ENCODE measurements at regions not wholly inside any gene's neighbourhood (a gene's known extent, or its start where the extent isn't known, plus 50 kb on each side); places are given as distances from the start of the nearest gene placed in this dataset.
"Not testable (repeated sequence)": the region's sequence is repeated elsewhere in the genome, so short reads cannot be mapped to it uniquely, and the experiment has no call there.

DNA sequence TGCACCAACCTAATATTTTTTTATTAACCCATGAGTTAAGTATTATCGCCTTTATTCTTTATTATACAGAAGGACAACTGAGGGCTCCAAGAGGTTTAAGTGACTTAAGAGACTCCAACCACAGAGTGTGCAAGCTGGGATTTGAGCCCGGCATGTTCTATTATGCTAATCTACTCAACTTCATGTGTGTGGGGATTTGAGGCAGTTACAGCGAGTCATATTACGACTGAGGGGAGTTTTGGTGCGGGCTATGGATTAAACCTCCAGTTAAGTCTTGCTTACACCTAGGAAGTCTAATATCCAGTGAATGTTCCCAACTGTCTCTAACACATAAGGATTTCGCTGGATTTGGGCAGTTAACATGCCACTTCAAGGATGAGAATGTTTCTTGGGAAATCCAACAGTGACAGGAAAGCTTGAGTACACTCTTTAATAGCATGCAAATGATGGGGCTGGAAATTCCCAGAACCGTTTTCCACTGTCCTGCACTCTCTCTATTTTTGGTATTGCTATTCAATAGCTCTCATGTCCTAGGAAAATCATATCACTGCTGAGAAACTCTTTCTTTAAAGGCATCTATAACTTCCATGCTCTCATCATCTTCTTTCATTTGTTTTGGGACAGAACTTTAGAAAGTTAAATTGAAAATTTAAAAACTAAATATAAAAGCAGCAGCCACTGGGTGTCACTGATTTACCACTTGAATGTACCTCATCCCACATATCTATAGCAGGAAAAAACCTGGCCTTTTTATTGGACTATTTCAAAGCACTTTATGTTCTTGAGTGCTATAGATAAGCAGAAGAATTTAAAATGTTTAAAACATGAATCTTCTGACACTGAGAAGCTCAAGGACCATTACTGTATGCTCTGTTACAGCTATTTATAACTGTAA, 165.1 kb upstream of the TTC29 start:
- Histone ChIP-seq H3K79me2 (ENCODE audit: low read length) (no peaks in the 10 kb centered on the region), H3K4me2 (ENCODE audit: low read length) (peak overlapping the region; percentile 58), H4K20me1 (ENCODE audit: insufficient read depth, low read length) (no peaks in the 10 kb centered on the region), H3K9ac (ENCODE audit: low read length) (no peak overlapping the region; the same call in 1 of the 2 replicates), H3K4me3 (ENCODE audit: low read length) (peak overlapping the region; percentile 35), H3K27ac (ENCODE audit: low read length) (no peak overlapping the region), H3K4me1 (ENCODE audit: low read length) (peaks cover 12% of the 10 kb centered on the region), H2AFZ (ENCODE audit: low read depth, low read length) (peak overlapping the region; percentile 40), H3K9me3 (ENCODE audit: insufficient read depth, low read length) (no peaks in the 10 kb centered on the region), H3K27me3 (ENCODE audit: low read depth, low read length) (no peaks in the 10 kb centered on the region), H3K36me3 (replicated peaks; ENCODE audit: low read depth, low read length) (no peaks in the 10 kb centered on the region)
- TF ChIP-seq, protein P1, sequence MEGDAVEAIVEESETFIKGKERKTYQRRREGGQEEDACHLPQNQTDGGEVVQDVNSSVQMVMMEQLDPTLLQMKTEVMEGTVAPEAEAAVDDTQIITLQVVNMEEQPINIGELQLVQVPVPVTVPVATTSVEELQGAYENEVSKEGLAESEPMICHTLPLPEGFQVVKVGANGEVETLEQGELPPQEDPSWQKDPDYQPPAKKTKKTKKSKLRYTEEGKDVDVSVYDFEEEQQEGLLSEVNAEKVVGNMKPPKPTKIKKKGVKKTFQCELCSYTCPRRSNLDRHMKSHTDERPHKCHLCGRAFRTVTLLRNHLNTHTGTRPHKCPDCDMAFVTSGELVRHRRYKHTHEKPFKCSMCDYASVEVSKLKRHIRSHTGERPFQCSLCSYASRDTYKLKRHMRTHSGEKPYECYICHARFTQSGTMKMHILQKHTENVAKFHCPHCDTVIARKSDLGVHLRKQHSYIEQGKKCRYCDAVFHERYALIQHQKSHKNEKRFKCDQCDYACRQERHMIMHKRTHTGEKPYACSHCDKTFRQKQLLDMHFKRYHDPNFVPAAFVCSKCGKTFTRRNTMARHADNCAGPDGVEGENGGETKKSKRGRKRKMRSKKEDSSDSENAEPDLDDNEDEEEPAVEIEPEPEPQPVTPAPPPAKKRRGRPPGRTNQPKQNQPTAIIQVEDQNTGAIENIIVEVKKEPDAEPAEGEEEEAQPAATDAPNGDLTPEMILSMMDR (IDR thresholded peaks at IDR 0.05; ENCODE audit: low read depth, low read length): peak; percentile 70
- TF ChIP-seq EZH2phosphoT487 (IDR thresholded peaks at IDR 0.05; ENCODE audit: low read depth): no peak

GRCh38 chr4:147112196-147112595, 166.5 kb upstream of the TTC29 start:
- H2AFZ ChIP-seq (ENCODE audit: low read depth, low read length); H3K4me3 ChIP-seq (ENCODE audit: low read length); H3K27me3 ChIP-seq (ENCODE audit: low read depth, low read length); H3K9me3 ChIP-seq (ENCODE audit: insufficient read depth, low read length); H3K36me3 ChIP-seq (replicated peaks; ENCODE audit: low read depth, low read length); H3K27ac ChIP-seq (ENCODE audit: low read length); H3K9ac ChIP-seq (ENCODE audit: low read length); H3K4me2 ChIP-seq (ENCODE audit: low read length); H3K79me2 ChIP-seq (ENCODE audit: low read length); H4K20me1 ChIP-seq (ENCODE audit: insufficient read depth, low read length): not testable (repeated sequence)
- H3K4me1 ChIP-seq (ENCODE audit: low read length): peaks cover 12% of the 10 kb centered on the region

DNA sequence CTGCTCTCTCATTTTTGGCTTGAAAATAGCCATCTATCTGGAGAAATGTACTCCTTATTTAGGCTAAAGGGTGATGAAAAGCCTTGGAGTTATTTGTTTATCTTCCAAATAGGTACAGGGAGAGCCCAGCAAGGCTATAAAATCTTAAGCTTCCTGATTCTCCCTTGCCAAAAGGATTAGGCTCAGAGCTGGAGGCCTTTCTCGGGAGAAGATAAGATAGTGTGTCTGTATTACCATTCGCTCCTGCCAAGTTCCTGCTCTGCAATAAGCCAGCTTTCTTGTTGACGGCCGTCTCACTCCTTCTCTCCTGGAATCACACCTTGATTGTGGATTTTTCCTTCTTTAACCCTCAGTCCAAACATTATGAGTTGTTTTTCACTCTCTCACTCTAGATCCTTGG, 171.8 kb upstream of the TTC29 start:
- TF ChIP-seq, protein P1 (IDR thresholded peaks at IDR 0.05; ENCODE audit: low read depth, low read length): no peak
- TF ChIP-seq EZH2phosphoT487 (IDR thresholded peaks at IDR 0.05; ENCODE audit: low read depth): no peak
- Histone ChIP-seq H4K20me1 (ENCODE audit: insufficient read depth, low read length) (no peaks in the 10 kb centered on the region), H3K9me3 (ENCODE audit: insufficient read depth, low read length) (no peaks in the 10 kb centered on the region), H3K36me3 (replicated peaks; ENCODE audit: low read depth, low read length) (no peaks in the 10 kb centered on the region), H3K27me3 (ENCODE audit: low read depth, low read length) (no peaks in the 10 kb centered on the region), H3K79me2 (ENCODE audit: low read length) (no peaks in the 10 kb centered on the region), H2AFZ (ENCODE audit: low read depth, low read length) (no peak overlapping the region), H3K9ac (ENCODE audit: low read length) (no peak overlapping the region), H3K27ac (ENCODE audit: low read length) (no peak overlapping the region), H3K4me3 (ENCODE audit: low read length) (no peak overlapping the region), H3K4me2 (ENCODE audit: low read length) (no peak overlapping the region), H3K4me1 (ENCODE audit: low read length) (peaks cover 10% of the 10 kb centered on the region)

- H3K36me3 ChIP-seq (replicated peaks; ENCODE audit: low read depth, low read length): no peaks in the 10 kb centered on the region
- TF ChIP-seq EZH2phosphoT487 (IDR thresholded peaks at IDR 0.05; ENCODE audit: low read depth): no peak
- TF ChIP-seq, protein P1 (IDR thresholded peaks at IDR 0.05; ENCODE audit: low read depth, low read length): no peak
- no peak overlapping the region for H3K27ac ChIP-seq (ENCODE audit: low read length)
- H3K9ac ChIP-seq (ENCODE audit: low read length): no peak overlapping the region
- no peaks in the 10 kb centered on the region for H3K79me2 ChIP-seq (ENCODE audit: low read length)
- H3K4me3 ChIP-seq (ENCODE audit: low read length): no peak overlapping the region
- no peaks in the 10 kb centered on the region for H4K20me1 ChIP-seq (ENCODE audit: insufficient read depth, low read length)
- H3K27me3 ChIP-seq (ENCODE audit: low read depth, low read length): no peaks in the 10 kb centered on the region
- peak overlapping the region; percentile 0; the same call in 1 of the 2 replicates for H3K4me2 ChIP-seq (ENCODE audit: low read length)
- H2AFZ ChIP-seq (ENCODE audit: low read depth, low read length): no peak overlapping the region
- H3K9me3 ChIP-seq (ENCODE audit: insufficient read depth, low read length): no peaks in the 10 kb centered on the region
- H3K4me1 ChIP-seq (ENCODE audit: low read length): peaks cover 10% of the 10 kb centered on the region
These were observed 172.9 kb upstream of the TTC29 start for GRCh38 chr4:147118528-147118927.
